ENCODE measurements at regions not wholly inside any gene's neighbourhood (a gene's known extent, or its start where the extent isn't known, plus 50 kb on each side); places are given as distances from the start of the nearest gene placed in this dataset.

DNA sequence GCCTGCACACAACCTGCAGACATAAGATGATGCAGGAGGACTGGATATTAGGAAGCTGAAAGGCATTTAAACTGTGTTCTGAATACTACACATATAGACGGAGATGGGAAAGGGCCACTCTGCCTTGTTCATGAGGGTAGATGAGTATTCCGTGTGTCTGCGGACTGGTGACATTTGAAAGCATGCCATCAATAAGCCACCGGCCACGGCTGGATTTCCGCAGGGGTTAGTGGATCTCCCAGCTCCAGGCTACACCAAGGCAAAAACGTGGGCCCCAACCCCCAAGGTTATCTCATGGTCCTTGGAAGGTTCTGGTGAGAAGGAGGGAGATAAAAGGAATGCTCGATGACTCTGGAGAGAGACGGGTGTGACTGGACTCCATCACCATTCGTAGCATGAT, 78.6 kb upstream of the THBS2 start:
- TF ChIP-seq TAF1 (IDR thresholded peaks at IDR 0.05; ENCODE audit: low read depth) (no peak), CEBPB (IDR thresholded peaks at IDR 0.05) (no peak), EP300 (IDR thresholded peaks at IDR 0.05; ENCODE audit: borderline replicate concordance) (no peak)
